ENCODE measurements at regions not wholly inside any gene's neighbourhood (a gene's known extent, or its start where the extent isn't known, plus 50 kb on each side); places are given as distances from the start of the nearest gene placed in this dataset.

GRCh38 chr3:74089814-74090213 lies 465.1 kb upstream of the PDZRN3 start (continued):
- TF ChIP-seq, protein P1, sequence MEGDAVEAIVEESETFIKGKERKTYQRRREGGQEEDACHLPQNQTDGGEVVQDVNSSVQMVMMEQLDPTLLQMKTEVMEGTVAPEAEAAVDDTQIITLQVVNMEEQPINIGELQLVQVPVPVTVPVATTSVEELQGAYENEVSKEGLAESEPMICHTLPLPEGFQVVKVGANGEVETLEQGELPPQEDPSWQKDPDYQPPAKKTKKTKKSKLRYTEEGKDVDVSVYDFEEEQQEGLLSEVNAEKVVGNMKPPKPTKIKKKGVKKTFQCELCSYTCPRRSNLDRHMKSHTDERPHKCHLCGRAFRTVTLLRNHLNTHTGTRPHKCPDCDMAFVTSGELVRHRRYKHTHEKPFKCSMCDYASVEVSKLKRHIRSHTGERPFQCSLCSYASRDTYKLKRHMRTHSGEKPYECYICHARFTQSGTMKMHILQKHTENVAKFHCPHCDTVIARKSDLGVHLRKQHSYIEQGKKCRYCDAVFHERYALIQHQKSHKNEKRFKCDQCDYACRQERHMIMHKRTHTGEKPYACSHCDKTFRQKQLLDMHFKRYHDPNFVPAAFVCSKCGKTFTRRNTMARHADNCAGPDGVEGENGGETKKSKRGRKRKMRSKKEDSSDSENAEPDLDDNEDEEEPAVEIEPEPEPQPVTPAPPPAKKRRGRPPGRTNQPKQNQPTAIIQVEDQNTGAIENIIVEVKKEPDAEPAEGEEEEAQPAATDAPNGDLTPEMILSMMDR (IDR thresholded peaks at IDR 0.05; ENCODE audit: low read depth, low read length, missing input control), result no peak
- TF ChIP-seq RAD21 (IDR thresholded peaks at IDR 0.05), result no peak
- TF ChIP-seq FOXA1 (IDR thresholded peaks at IDR 0.05), result no peak
- no peak for TF ChIP-seq EGR1 (IDR thresholded peaks at IDR 0.05; ENCODE audit: low read depth in 2 of 2)
- TF ChIP-seq, protein P2, sequence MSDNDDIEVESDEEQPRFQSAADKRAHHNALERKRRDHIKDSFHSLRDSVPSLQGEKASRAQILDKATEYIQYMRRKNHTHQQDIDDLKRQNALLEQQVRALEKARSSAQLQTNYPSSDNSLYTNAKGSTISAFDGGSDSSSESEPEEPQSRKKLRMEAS (IDR thresholded peaks at IDR 0.05), result no peak

GRCh38 chr3:74080056-74080461 lies 455.3 kb upstream of the PDZRN3 start:
- no peak for DNase-seq (ENCODE audit: low spot score)
- H3K27ac ChIP-seq (ENCODE audit: low read depth in 1 of 2, low read length in 2 of 2), result no peak overlapping the region
- no peaks in the 10 kb centered on the region for H3K9me3 ChIP-seq (ENCODE audit: control insufficient read depth in 4 of 4, low read length in 3 of 4)
- no peaks in the 10 kb centered on the region for H3K4me1 ChIP-seq (ENCODE audit: control insufficient read depth in 4 of 4, insufficient read depth in 4 of 4, low read length in 3 of 4)
- WGBS, result 71% methylated on average over 5 of the region's 5 CpGs
- H3K27me3 ChIP-seq (ENCODE audit: control insufficient read depth in 4 of 4, insufficient read depth in 4 of 4, low read length in 3 of 4), result no peaks in the 10 kb centered on the region
- H3K9ac ChIP-seq (ENCODE audit: low read depth in 1 of 2, low read length in 2 of 2), result no peak overlapping the region
- H3K4me3 ChIP-seq (ENCODE audit: low read depth in 1 of 3, low read length in 3 of 3), result no peak overlapping the region
- no peak for TF ChIP-seq RAD21 (IDR thresholded peaks at IDR 0.05)
- TF ChIP-seq SP1 (IDR thresholded peaks at IDR 0.05), result no peak
- no peak for TF ChIP-seq RXRA (IDR thresholded peaks at IDR 0.05)
- TF ChIP-seq NR2F2 (IDR thresholded peaks at IDR 0.05), result no peak
- TF ChIP-seq EGR1 (IDR thresholded peaks at IDR 0.05; ENCODE audit: low read depth in 2 of 2), result no peak
- no peak for TF ChIP-seq FOXA2 (IDR thresholded peaks at IDR 0.05)
- no peak for TF ChIP-seq JUND (IDR thresholded peaks at IDR 0.05)
- TF ChIP-seq YY1 (IDR thresholded peaks at IDR 0.05), result no peak
- TF ChIP-seq, protein P1 (IDR thresholded peaks at IDR 0.05; ENCODE audit: low read depth, low read length, missing input control), result no peak
- TF ChIP-seq ZBTB33 (IDR thresholded peaks at IDR 0.05), result no peak
- TF ChIP-seq GABPA (IDR thresholded peaks at IDR 0.05 in 1 of 2, conservative IDR thresholded peaks at IDR 0.05 in 1 of 2), result no peak
- TF ChIP-seq, protein P2 (IDR thresholded peaks at IDR 0.05), result no peak
- no peak for TF ChIP-seq FOXA1 (IDR thresholded peaks at IDR 0.05)
- TF ChIP-seq HNF4A (conservative IDR thresholded peaks at IDR 0.05), result no peak
- no peak for TF ChIP-seq HNF4G (IDR thresholded peaks at IDR 0.05)
- TF ChIP-seq, protein P3, sequence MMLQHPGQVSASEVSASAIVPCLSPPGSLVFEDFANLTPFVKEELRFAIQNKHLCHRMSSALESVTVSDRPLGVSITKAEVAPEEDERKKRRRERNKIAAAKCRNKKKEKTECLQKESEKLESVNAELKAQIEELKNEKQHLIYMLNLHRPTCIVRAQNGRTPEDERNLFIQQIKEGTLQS (IDR thresholded peaks at IDR 0.05), result no peak
- TF ChIP-seq TAF1 (conservative IDR thresholded peaks at IDR 0.05), result no peak
- TF ChIP-seq, protein P4, sequence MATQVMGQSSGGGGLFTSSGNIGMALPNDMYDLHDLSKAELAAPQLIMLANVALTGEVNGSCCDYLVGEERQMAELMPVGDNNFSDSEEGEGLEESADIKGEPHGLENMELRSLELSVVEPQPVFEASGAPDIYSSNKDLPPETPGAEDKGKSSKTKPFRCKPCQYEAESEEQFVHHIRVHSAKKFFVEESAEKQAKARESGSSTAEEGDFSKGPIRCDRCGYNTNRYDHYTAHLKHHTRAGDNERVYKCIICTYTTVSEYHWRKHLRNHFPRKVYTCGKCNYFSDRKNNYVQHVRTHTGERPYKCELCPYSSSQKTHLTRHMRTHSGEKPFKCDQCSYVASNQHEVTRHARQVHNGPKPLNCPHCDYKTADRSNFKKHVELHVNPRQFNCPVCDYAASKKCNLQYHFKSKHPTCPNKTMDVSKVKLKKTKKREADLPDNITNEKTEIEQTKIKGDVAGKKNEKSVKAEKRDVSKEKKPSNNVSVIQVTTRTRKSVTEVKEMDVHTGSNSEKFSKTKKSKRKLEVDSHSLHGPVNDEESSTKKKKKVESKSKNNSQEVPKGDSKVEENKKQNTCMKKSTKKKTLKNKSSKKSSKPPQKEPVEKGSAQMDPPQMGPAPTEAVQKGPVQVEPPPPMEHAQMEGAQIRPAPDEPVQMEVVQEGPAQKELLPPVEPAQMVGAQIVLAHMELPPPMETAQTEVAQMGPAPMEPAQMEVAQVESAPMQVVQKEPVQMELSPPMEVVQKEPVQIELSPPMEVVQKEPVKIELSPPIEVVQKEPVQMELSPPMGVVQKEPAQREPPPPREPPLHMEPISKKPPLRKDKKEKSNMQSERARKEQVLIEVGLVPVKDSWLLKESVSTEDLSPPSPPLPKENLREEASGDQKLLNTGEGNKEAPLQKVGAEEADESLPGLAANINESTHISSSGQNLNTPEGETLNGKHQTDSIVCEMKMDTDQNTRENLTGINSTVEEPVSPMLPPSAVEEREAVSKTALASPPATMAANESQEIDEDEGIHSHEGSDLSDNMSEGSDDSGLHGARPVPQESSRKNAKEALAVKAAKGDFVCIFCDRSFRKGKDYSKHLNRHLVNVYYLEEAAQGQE (IDR thresholded peaks at IDR 0.05), result no peak
- H3K36me3 ChIP-seq (ENCODE audit: control insufficient read depth in 4 of 4, insufficient read depth in 3 of 4, low read depth in 1 of 4, low read length in 3 of 4), result no peaks in the 10 kb centered on the region
